ENCODE measurements at regions not wholly inside any gene's neighbourhood (a gene's known extent, or its start where the extent isn't known, plus 50 kb on each side); places are given as distances from the start of the nearest gene placed in this dataset.

DNA sequence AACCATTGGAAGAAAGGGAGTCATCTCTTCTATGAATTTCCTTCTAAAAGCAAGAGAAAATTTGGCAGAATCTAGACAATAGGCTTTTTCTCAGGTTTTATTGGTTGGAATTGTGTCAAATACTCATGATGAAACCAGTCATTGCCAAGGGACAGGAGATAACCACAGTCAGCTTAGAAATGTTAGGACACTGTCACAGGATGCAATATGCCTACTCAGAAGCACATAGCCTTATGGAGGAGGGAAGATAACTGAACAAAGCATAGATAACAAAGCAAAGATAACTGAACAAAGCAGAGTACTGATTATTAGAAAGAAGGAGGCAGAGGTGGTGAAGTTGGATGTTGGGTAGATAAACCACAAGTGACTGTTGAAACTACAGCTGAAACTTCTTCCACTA, 303.5 kb upstream of the PDGFD start:
- ChIA-PET CTCF (no interaction called here), POLR2A (no interaction called here)
- TF ChIP-seq, protein P1, sequence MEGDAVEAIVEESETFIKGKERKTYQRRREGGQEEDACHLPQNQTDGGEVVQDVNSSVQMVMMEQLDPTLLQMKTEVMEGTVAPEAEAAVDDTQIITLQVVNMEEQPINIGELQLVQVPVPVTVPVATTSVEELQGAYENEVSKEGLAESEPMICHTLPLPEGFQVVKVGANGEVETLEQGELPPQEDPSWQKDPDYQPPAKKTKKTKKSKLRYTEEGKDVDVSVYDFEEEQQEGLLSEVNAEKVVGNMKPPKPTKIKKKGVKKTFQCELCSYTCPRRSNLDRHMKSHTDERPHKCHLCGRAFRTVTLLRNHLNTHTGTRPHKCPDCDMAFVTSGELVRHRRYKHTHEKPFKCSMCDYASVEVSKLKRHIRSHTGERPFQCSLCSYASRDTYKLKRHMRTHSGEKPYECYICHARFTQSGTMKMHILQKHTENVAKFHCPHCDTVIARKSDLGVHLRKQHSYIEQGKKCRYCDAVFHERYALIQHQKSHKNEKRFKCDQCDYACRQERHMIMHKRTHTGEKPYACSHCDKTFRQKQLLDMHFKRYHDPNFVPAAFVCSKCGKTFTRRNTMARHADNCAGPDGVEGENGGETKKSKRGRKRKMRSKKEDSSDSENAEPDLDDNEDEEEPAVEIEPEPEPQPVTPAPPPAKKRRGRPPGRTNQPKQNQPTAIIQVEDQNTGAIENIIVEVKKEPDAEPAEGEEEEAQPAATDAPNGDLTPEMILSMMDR (IDR thresholded peaks at IDR 0.05; ENCODE audit: control extremely low read depth, extremely low read depth, low read depth, missing control alignments): no peak
- no peak for DNase-seq (ENCODE audit: extremely low spot score)

DNA sequence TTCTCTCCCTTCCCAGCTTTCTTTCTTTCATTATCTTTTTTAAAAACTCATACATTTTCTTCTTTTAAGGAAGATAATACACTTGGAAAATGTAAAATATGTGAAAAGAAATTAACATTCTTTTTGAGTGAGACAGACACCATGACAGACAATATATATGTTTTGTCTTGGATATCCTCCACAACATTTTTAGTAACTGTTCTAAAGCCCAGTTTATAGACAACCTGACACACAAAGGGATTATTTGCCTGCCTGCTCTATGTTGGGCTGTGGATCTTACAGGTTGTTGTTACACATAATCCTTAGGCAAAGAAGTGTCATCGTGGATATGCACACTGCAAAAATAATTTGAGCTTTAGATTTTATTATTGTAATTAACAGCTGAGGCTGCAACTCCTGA, 301.4 kb upstream of the PDGFD start:
- DNase-seq (ENCODE audit: extremely low spot score): no peak
- TF ChIP-seq, protein P1 (IDR thresholded peaks at IDR 0.05; ENCODE audit: control extremely low read depth, extremely low read depth, low read depth, missing control alignments): no peak
- ChIA-PET POLR2A (no interaction called here), CTCF (interaction anchor here (1.4 to 2.4 kb wide), 2 partner anchors 11 to 17 kb away, joined by 3 to 6 read pairs; no protein-coding TSS in a partner anchor)

- POLR2A ChIA-PET: no interaction called here
- CTCF ChIA-PET: interaction anchor here (1.4 to 2.4 kb wide), 2 partner anchors 10 to 16 kb away, joined by 3 to 6 read pairs; no protein-coding TSS in a partner anchor
- TF ChIP-seq, protein P1 (IDR thresholded peaks at IDR 0.05; ENCODE audit: control extremely low read depth, extremely low read depth, low read depth, missing control alignments): no peak
- no peak for DNase-seq (ENCODE audit: extremely low spot score)
These were observed 300.7 kb upstream of the PDGFD start for GRCh38 chr11:104464691-104465090.

DNA sequence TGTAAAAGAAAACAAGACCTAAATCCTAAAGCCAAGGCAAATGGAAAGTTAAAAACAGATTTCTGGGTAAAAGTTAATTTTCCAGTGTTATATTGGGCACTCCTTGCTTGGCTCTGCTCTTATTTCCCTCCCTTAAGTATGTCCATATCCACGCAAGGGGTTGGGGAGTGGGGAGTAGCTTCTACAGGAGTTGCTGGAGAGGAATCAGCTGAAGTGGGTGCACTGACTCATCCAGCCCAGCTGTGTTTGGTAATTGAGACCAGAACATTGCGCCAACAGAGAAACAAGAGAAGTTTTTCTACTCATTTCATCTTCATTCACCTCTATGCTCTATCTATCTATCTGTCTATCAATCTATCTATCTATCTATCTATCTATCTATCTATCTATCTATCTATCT, 298.4 kb upstream of the PDGFD start:
- CTCF ChIA-PET: no interaction called here

GRCh38 chr11:104451197-104451893, 287.4 kb upstream of the PDGFD start:
- no peak for DNase-seq (ENCODE audit: extremely low spot score)
- CTCF ChIA-PET: interaction anchor here (1.1 to 1.3 kb wide), 2 partner anchors 7 to 41 kb away, joined by 3 to 8 read pairs; no protein-coding TSS in a partner anchor
- POLR2A ChIA-PET: no interaction called here
- TF ChIP-seq, protein P1 (IDR thresholded peaks at IDR 0.05; ENCODE audit: control extremely low read depth, extremely low read depth, low read depth, missing control alignments): no peak

More for the DNA sequence above, 298.4 kb upstream of the PDGFD start:
- no peak for DNase-seq (ENCODE audit: extremely low spot score)
- POLR2A ChIA-PET: no interaction called here
- TF ChIP-seq, protein P1 (IDR thresholded peaks at IDR 0.05; ENCODE audit: control extremely low read depth, extremely low read depth, low read depth, missing control alignments): no peak

DNA sequence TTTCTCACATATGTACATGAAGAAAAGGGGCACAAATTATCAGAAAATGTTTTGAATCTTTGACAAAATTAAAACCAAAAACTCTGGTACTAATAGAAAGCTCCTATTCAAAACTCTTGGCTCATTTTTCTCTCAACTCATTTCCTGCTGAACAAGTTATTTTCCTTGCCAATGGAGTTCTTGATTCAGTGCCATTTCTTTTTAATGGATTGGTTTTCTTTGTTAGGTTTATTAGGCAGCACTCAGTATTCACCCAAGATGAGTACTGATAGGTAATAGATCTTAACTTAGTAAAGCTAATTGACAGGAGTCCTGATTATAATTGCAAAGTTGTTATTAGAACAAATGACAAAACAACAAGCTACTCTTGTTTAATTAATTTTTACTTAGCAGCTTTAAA, 279.4 kb upstream of the PDGFD start:
- TF ChIP-seq, protein P1 (IDR thresholded peaks at IDR 0.05; ENCODE audit: control extremely low read depth, extremely low read depth, low read depth, missing control alignments): no peak
- DNase-seq (ENCODE audit: extremely low spot score): no peak
- ChIA-PET CTCF (interaction anchor here (1.8 kb wide), 1 partner anchor 9 kb away, joined by 8 read pairs; no protein-coding TSS in a partner anchor), POLR2A (interaction anchor here (0.6 kb wide), 1 partner anchor 560 kb away, joined by 3 read pairs; no protein-coding TSS in a partner anchor)

Data from GM10248 (cell line).